Left renal pelvis (tissue), 4 donors: ENCODE measurements at regions not wholly inside any gene's neighbourhood (a gene's known extent, or its start where the extent isn't known, plus 50 kb on each side); places are given as distances from the start of the nearest gene placed in this dataset.

Experiments
- DNase-seq, 4 donors: peaks; one replicate each; pipeline ENCODE4 v3.0.0-alpha.2; 2013; ENCODE audit warnings: low read depth in 4 of 4, low spot score in 3 of 4

GRCh38 chr2:216808805-216809425 is 50.9 kb downstream of the TNP1 start:
- no peak for DNase-seq

- DNase-seq = no peak
Measured at GRCh38 chr2:216807857-216808272, 52.0 kb downstream of the TNP1 start.

- no peak for DNase-seq
Measured at GRCh38 chr2:216804357-216805350, 55.2 kb downstream of the TNP1 start.

DNA sequence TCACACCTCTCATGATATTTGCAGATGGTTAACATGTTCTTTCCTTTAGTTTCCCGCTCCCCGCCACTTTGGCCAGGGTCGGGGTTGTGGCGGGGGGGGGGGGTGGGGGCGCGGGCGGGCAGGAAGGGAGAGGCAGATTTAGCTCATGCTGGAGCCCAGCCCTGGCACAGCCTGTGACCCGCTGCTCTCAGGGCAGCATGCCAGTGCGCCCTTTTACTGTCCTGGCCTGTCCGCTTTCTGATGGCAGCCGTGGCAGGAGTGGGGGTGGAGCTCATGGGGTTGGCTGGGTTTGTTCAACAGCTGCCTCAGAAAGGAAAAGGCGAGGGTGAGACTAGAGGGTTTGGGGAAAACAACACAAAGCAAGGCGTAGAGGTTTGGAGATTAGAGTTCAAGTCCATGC is 56.1 kb downstream of the TNP1 start:
- DNase-seq = no peak

DNA sequence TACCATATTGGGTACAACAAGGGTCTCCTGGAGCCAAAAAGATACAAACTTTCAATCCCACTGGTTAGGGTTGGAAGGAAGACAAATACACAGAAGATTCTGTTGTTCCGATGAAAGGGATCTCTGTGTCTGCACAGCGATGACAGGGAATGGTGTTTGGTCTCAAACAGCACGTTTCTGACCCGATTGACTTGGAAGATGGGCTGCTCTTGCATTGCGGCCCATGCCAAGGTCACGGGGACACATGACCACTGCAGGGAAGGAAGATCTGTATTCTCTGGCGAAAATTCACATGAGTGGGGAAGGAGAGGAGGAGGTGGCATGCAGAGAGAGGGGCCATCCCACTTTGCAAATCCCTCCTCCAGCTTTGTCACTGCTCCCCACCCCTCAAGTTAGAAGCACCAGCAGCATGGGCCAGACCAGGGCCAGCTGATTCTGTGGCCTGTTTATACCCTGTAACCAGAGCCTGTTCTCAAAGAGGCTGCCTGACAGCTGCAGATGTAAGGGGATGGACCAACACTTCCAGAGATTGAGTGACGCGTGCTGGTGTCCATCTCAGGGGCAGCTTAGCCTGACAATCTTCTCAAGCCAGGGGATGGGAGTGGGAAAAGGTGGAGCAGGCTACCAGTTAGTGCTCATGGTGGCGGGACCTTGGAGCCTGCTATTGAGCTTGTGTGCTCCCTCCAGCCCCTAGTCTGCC is 57.2 kb downstream of the TNP1 start:
- DNase-seq = no peak

DNA sequence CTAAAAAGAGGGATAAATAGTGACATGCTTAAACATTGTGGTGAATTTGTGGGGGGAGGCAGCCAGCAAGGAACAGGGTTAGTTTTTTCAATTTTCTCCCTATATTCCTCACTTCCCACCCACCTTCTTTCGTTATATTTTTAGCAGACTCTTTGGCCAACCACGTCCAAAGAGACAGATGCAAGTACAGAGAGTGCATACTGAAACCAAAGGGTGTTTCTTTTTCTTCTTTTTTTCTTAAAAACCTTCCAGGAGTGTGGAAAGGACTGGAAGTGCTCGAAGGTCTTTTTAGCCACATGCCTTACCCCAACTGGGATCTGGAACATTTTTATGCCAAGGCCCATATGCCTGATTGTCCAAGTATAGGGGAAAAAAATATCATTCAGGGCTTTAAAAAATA is 59.0 kb downstream of the TNP1 start:
- no peak for DNase-seq

DNA sequence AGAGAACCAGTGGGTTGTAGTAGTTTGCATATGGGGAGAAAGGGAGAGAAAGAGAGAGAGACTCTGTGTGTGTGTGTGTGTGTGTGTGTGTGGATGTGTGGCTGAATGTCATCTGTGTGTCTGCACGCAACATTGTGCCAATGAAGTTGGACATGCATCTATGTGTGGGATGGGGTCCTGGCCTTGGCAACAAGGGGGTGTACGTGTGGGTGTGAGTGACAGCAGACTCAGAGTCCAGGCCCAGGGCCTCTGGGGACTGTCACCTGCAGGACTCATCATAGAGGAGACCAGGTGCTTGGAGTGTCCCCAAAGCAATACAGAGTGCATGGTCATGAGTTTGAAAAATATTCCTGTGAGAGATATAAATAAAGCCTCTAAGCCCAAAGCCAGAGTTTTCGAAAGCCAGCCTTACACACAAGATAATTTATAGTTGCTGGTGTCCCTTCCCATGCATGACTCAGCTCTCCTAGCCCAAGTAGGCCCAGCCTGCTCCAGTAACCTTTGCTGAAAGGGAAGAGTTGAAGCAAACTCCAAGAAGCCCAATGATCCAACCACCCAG is 59.9 kb downstream of the TNP1 start:
- DNase-seq = no peak

GRCh38 chr2:216796115-216796840 is 63.6 kb downstream of the TNP1 start:
- DNase-seq = no peak

GRCh38 chr2:216793386-216793785 is 66.5 kb downstream of the TNP1 start:
- no peak for DNase-seq

GRCh38 chr2:216792222-216793021 is 67.4 kb downstream of the TNP1 start:
- DNase-seq = peak in 1 of 4 donors; percentile 40

GRCh38 chr2:216791303-216791702 is 68.6 kb downstream of the TNP1 start:
- no peak for DNase-seq

GRCh38 chr2:216789081-216789480 is 70.8 kb downstream of the TNP1 start:
- DNase-seq = no peak

- no peak for DNase-seq
Measured at GRCh38 chr2:216787851-216788540, 71.9 kb downstream of the TNP1 start.

DNA sequence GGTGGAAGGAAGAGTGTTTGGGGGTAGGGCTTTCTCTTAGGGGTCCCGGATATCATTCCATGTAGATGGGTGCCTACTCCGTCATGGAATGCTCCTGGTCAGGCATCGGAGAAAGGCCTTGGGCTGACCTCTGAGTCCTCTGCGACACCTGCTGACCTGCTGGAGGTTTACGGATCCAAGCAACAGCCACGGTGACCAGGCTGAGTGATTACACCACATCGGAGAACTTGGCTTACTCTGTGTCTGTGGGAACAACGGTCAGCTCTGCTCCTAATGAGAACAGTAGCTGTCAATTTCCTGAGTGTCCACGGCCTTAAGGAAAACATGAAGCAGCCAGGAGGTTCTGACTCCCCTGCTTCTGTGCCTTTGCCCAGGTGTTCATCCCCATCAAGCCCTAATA is 73.2 kb downstream of the TNP1 start:
- no peak for DNase-seq

DNA sequence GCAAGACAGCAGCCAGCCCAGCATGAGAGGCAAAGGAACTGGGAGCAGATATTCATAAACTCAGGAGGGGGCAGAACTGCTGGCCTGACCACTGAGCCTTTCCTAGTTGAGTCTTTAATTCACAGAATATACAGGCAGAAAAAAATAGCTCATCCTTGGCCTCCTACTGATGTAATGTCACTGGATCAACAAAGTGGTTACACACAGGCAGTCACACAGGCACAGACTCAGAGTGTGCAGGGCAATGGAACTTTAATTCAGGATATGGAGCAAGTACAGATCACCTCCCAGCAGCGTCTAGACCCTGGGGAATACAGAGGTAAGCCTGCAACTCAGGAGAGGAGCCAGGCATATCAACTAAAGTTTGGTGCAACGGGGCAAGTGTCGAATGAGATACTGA is 75.4 kb downstream of the TNP1 start:
- no peak for DNase-seq

DNA sequence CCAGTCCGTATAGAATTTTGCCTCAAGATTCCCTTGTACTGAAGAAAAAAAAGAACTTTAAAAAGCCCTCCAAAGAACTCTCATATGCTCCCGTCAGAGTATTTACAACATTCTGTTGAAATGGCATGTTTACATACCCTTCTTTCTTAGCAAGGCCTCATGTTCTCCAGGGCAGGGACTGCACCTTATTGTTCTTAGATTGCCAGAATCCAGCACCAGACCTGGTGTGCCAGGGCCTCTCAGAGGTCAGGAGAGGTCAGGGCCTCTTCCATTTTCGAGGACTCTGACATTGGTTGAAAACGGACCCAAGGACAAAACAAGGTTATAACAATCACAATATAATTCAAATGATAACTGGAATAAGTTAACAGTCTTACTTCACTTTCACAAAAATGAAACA is 78.2 kb downstream of the TNP1 start:
- DNase-seq = no peak

DNA sequence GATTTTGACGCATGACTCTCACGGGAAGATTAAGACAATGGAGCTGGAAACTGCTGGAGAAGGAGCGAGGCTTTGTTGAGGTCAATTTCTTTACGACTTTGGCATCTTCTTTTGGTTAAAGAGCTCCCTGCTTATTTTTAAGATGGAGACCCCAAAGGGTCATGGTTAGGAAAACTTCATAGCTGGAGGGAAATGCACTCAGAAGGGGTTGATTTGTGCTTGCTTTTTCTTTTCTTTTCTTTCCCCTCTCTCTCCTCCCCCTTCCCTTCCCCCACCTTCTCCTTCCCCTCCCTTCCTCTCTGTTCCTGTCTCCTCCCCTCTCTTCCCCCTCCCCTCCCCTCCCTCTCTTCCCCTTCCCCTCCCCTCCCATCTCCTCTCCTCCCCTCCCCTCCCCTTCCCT is 79.0 kb downstream of the TNP1 start:
- no peak for DNase-seq

- DNase-seq = no peak
Measured at GRCh38 chr2:216777637-216778273, 82.1 kb downstream of the TNP1 start.
